K562 (cell line): ENCODE measurements at regions not wholly inside any gene's neighbourhood (a gene's known extent, or its start where the extent isn't known, plus 50 kb on each side); places are given as distances from the start of the nearest gene placed in this dataset.

Experiments
- ATAC-seq: fragments of 200-7000 bp; cut with Tn5 transposase; 3 replicates; pipeline ENCODE4 v1.9.1; 2020; ENCODE audit warnings: moderate library complexity
- BruUV-seq: library from RNA; stranded (reverse); fragments of 400-500 nt; replicated peaks from 2 replicates; lab custom pipeline; 2021; lab: Mats Ljungman, UMichigan
- CTCF ChIA-PET: fragments of 300-600 bp; formaldehyde crosslinking; extraction: SDS; loops from one replicate; lab custom pipeline; 2021; ENCODE audit warnings: low intra/inter-chr PET ratio; lab: Yijun Ruan, JAX
- POLR2A ChIA-PET: fragments of 300-600, 350-650 bp; sonication (Branson Sonifier 250); formaldehyde crosslinking; extraction: SDS; loops from one replicate; lab custom pipeline; 2021; ENCODE audit warnings: antibody characterized with exemption, inconsistent platforms; lab: Yijun Ruan, JAX
- DNase-seq, 4 experiments: peaks; one replicate each; pipeline versions ENCODE4 v3.0.0 to v3.0.0-alpha.2; 2011 to 2018; ENCODE audit warnings: low spot score in 3 of 4, mixed read lengths in 3 of 4; ENCODE audit errors: extremely low read depth in 1 of 4
- FAIRE-seq: peaks from 2 replicates; lab custom pipeline; 2011; peaks lifted over from hg19 to GRCh38; lab: Jason Lieb, UNC
- H2AFZ ChIP-seq: 2 replicates; pipeline ENCODE4 v1.6.0; 2011; ENCODE audit warnings: low read depth, low read length, control low read depth, inconsistent platforms
- H3K27ac ChIP-seq: fragments of 200-600 bp; 3 replicates; pipeline ENCODE4 v1.8.0; 2011; ENCODE audit warnings: low read depth, mild to moderate bottlenecking, control low read depth, inconsistent platforms, low read length, moderate library complexity, mixed read lengths; ENCODE audit errors: extremely low read depth
- H3K27me3 ChIP-seq, 2 experiments: fragments of 300-600 bp in 1 of 2; 2 replicates in 1 of 2; 3 replicates in 1 of 2; pipeline versions ENCODE4 v1.6.0 to v1.8.0; 2011; ENCODE audit warnings: inconsistent platforms in 2 of 2, low read length in 2 of 2, mild to moderate bottlenecking in 1 of 2, mixed read lengths in 1 of 2, moderate library complexity in 1 of 2; ENCODE audit not compliant: control insufficient read depth in 2 of 2, insufficient read depth in 2 of 2
- H3K36me3 ChIP-seq: fragments of 300-600 bp; 3 replicates; pipeline ENCODE4 v1.8.0; 2011; ENCODE audit warnings: mild to moderate bottlenecking, low read length, inconsistent platforms; ENCODE audit not compliant: control insufficient read depth, insufficient read depth
- H3K4me1 ChIP-seq, 2 experiments: fragments of 200-600 bp in 1 of 2; replicated peaks in 1 of 2; 2 replicates in 1 of 2; 3 replicates in 1 of 2; pipeline versions ENCODE4 v1.5.1 to v1.8.0; 2011; ENCODE audit warnings: inconsistent platforms in 2 of 2, low read length in 2 of 2, mild to moderate bottlenecking in 1 of 2, mixed read lengths in 1 of 2, moderate library complexity in 1 of 2; ENCODE audit not compliant: control insufficient read depth in 2 of 2, insufficient read depth in 2 of 2
- H3K4me2 ChIP-seq: 2 replicates; pipeline ENCODE4 v1.6.1; 2011; ENCODE audit warnings: low read length, control low read depth, inconsistent platforms, mixed read lengths; ENCODE audit not compliant: insufficient read depth
- H3K4me3 ChIP-seq: fragments of 200-600 bp; sonication (generic), shearing (Covaris generic); 2 replicates; pipeline ENCODE4 v1.5.1; 2016; ENCODE audit warnings: control low read depth, inconsistent platforms
- H3K79me2 ChIP-seq: fragments of 200-600 bp; 3 replicates; pipeline ENCODE4 v1.8.0; 2011; ENCODE audit warnings: low read length, inconsistent platforms; ENCODE audit not compliant: control insufficient read depth, insufficient read depth
- H3K9ac ChIP-seq, 2 experiments: 2 replicates each; pipeline versions ENCODE4 v1.6.0 to v1.6.1; 2011; ENCODE audit warnings: low read depth in 2 of 2, low read length in 2 of 2, control low read depth in 1 of 2, inconsistent platforms in 1 of 2, mild to moderate bottlenecking in 1 of 2, mixed read lengths in 1 of 2; ENCODE audit not compliant: insufficient read depth in 1 of 2
- H3K9me1 ChIP-seq: one replicate; pipeline ENCODE4 v1.6.0; 2011; ENCODE audit warnings: inconsistent platforms, mild to moderate bottlenecking, low read length, moderate library complexity; ENCODE audit not compliant: control insufficient read depth, insufficient read depth
- H3K9me3 ChIP-seq: replicated peaks from 2 replicates; pipeline ENCODE4 v1.5.1; 2011; ENCODE audit warnings: low read depth, low read length, inconsistent platforms; ENCODE audit not compliant: control insufficient read depth, insufficient read depth
- H4K20me1 ChIP-seq: replicated peaks from 2 replicates; pipeline ENCODE4 v1.6.1; 2011; ENCODE audit warnings: low read length, inconsistent platforms, mixed read lengths; ENCODE audit not compliant: control insufficient read depth, insufficient read depth
- BMI1 ChIP-seq: fragments of 150-350 bp; IDR thresholded peaks from 2 replicates; pipeline ENCODE4 v1.6.1; 2014; ENCODE audit warnings: low read length
- CTBP1 ChIP-seq: fragments of 450-650 bp; IDR thresholded peaks from 2 replicates; pipeline ENCODE4 v1.6.1; 2016; ENCODE audit warnings: borderline replicate concordance
- KAT8 ChIP-seq: fragments of 450-650 bp; IDR thresholded peaks from 2 replicates; pipeline ENCODE4 v1.6.1; 2016; ENCODE audit warnings: low read depth, mild to moderate bottlenecking
- MGA ChIP-seq: fragments of 450-650 bp; IDR thresholded peaks from 2 replicates; pipeline ENCODE4 v1.6.1; 2016; ENCODE audit warnings: mild to moderate bottlenecking, moderate library complexity
- PTBP1 ChIP-seq: fragments of 200-400 bp; formaldehyde crosslinking; IDR thresholded peaks from 2 replicates; pipeline ENCODE4 v1.6.1; 2017; ENCODE audit warnings: low read depth, low read length
- SAFB ChIP-seq: fragments of 200-400 bp; formaldehyde crosslinking; IDR thresholded peaks from 2 replicates; pipeline ENCODE4 v1.6.1; 2017; ENCODE audit warnings: low read depth, low read length, borderline replicate concordance
- XRCC3 ChIP-seq: fragments of 450-650 bp; IDR thresholded peaks from 2 replicates; pipeline ENCODE4 v1.6.1; 2017; ENCODE audit warnings: mild to moderate bottlenecking, moderate library complexity
- ZNF449 ChIP-seq: fragments of 250-450 bp; sonication (Bioruptor Pico); IDR thresholded peaks from 2 replicates; pipeline ENCODE4 v1.8.0; 2022; ENCODE audit warnings: moderate library complexity, mild to moderate bottlenecking, inconsistent platforms
- ZNF561 ChIP-seq: fragments of 450-650 bp; formaldehyde crosslinking; conservative IDR thresholded peaks from 2 replicates; pipeline ENCODE4 v1.4.0; 2020; ENCODE audit warnings: mild to moderate bottlenecking, moderate library complexity
- WGBS: fragments of 100-300 bp; shearing (Covaris generic); methylation state at CpG from one replicate; pipeline ENCODE4 v1.1.6; 2016; ENCODE audit warnings: low coverage, mixed read lengths; ENCODE audit not compliant: insufficient coverage; ENCODE audit errors: missing lambda C conversion rate; 5-methylcytosine and 5-hydroxymethylcytosine counted together
- in situ Hi-C: fragments of 300-500 bp; cut with MboI; formaldehyde crosslinking; loops from 4 replicates; pipeline ENCODE4 v1.15.0; 2018; ENCODE audit warnings: inconsistent platforms, mixed read lengths
- intact Hi-C: fragments of 100-400 bp; cut with micrococcal nuclease; formaldehyde crosslinking; loops from 2 replicates; pipeline ENCODE4 v1.14.2; 2022
- TF ChIP-seq, protein P1 (sequence below): sonication (generic); formaldehyde crosslinking; IDR thresholded peaks from 2 replicates; pipeline ENCODE4 v1.8.1; 2023; ENCODE audit warnings: mild to moderate bottlenecking, missing genetic modification reagents

- H4K20me1 ChIP-seq: no peaks in the 10 kb centered on the region
- intact Hi-C loops: no loop called here
- no peak overlapping the region for H3K9ac ChIP-seq
- no TSS peak for BruUV-seq
- H3K4me1 ChIP-seq: no peaks in the 10 kb centered on the region
- ATAC-seq: no peak
- no peak overlapping the region for H3K27ac ChIP-seq
- ChIA-PET POLR2A (no interaction called here), CTCF (no interaction called here)
- H3K79me2 ChIP-seq: no peaks in the 10 kb centered on the region
- no peaks in the 10 kb centered on the region for H3K9me3 ChIP-seq
- no peak overlapping the region for H3K4me2 ChIP-seq
- H3K36me3 ChIP-seq: no peaks in the 10 kb centered on the region
- H3K4me3 ChIP-seq: no peak overlapping the region
- H3K27me3 ChIP-seq: no peaks in the 10 kb centered on the region
- H3K9me1 ChIP-seq: no peaks in the 10 kb centered on the region
- no peak for FAIRE-seq
- WGBS: no CpG with 5 or more reads among the region's 1 CpG
- in situ Hi-C loops: no loop called here
- no peak for DNase-seq
- no peak overlapping the region for H2AFZ ChIP-seq
- no peak for TF ChIP-seq PTBP1
- no peak for TF ChIP-seq BMI1
- no peak for TF ChIP-seq KAT8
- TF ChIP-seq SAFB: no peak
- no peak for TF ChIP-seq ZNF561 (CRISPR knock-in tag)
- TF ChIP-seq XRCC3: no peak
- TF ChIP-seq MGA: no peak
- TF ChIP-seq CTBP1: no peak
- no peak for TF ChIP-seq ZNF449 (CRISPR knock-in tag)
- TF ChIP-seq, protein P1, sequence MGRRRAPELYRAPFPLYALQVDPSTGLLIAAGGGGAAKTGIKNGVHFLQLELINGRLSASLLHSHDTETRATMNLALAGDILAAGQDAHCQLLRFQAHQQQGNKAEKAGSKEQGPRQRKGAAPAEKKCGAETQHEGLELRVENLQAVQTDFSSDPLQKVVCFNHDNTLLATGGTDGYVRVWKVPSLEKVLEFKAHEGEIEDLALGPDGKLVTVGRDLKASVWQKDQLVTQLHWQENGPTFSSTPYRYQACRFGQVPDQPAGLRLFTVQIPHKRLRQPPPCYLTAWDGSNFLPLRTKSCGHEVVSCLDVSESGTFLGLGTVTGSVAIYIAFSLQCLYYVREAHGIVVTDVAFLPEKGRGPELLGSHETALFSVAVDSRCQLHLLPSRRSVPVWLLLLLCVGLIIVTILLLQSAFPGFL (CRISPR knock-in tag): no peak
Measured at GRCh38 chr9:25857147-25857546, 178.9 kb upstream of the TUSC1 start.
